Fibroblast of villous mesenchyme (primary cell): ENCODE measurements at regions not wholly inside any gene's neighbourhood (a gene's known extent, or its start where the extent isn't known, plus 50 kb on each side); places are given as distances from the start of the nearest gene placed in this dataset.

ENCODE experiments used
- DNase-seq: peaks from one replicate; pipeline ENCODE4 v3.0.0-alpha.2; 2010; ENCODE audit warnings: low read depth
- H3K4me3 ChIP-seq: 2 replicates; pipeline ENCODE4 v1.5.1; 2011; ENCODE audit warnings: low read depth, mild to moderate bottlenecking, low read length
- TF ChIP-seq, protein P1 (sequence below): IDR thresholded peaks from 2 replicates; pipeline ENCODE4 v1.5.1; 2012; ENCODE audit warnings: low read depth, mild to moderate bottlenecking, low read length; ENCODE audit not compliant: insufficient read depth

- TF ChIP-seq, protein P1, sequence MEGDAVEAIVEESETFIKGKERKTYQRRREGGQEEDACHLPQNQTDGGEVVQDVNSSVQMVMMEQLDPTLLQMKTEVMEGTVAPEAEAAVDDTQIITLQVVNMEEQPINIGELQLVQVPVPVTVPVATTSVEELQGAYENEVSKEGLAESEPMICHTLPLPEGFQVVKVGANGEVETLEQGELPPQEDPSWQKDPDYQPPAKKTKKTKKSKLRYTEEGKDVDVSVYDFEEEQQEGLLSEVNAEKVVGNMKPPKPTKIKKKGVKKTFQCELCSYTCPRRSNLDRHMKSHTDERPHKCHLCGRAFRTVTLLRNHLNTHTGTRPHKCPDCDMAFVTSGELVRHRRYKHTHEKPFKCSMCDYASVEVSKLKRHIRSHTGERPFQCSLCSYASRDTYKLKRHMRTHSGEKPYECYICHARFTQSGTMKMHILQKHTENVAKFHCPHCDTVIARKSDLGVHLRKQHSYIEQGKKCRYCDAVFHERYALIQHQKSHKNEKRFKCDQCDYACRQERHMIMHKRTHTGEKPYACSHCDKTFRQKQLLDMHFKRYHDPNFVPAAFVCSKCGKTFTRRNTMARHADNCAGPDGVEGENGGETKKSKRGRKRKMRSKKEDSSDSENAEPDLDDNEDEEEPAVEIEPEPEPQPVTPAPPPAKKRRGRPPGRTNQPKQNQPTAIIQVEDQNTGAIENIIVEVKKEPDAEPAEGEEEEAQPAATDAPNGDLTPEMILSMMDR: no peak
- H3K4me3 ChIP-seq: no peak overlapping the region
- DNase-seq: no peak
Observed at GRCh38 chr20:12464036-12464435, 544.7 kb upstream of the SPTLC3 start.

DNA sequence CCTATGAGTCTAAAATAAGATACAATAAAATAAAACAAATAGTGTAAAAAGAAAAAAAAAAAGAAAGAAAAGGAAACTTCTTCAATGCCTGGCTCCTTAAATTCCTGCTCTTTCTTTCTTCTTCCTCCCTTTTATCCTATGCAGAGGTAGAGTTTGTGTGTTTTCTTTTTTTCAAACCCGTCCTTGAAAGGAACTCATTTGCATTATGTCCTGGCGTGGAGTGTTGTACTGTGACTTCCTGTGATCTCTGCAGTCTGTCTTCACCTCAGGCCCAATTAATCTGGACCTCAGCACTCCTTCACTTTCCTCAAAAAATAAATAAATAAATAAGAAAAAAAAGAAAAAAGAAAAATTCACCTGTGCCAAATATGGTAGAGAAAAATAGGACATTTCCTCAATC lies 541.9 kb upstream of the SPTLC3 start:
- TF ChIP-seq, protein P1: no peak
- DNase-seq: no peak
- no peak overlapping the region for H3K4me3 ChIP-seq

DNA sequence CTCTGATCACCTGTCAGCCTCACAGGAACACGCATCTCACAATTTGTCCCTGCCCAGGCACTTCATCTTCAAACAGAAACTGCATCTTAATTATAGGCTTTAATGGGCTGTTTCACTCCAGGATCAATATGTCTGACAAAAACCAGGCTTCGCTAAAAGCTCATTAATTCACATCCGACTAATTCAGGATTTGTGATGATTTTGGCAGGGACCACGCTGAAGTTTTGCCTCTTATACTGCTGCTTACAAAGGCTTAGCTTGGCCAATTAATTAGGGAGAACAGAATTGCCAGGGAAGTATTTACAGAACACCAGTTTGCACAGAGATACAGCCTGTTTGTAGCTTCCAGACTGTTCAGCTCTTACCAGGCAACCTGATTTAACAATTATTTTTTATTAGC lies 541.0 kb upstream of the SPTLC3 start:
- H3K4me3 ChIP-seq: no peak overlapping the region
- no peak for DNase-seq
- TF ChIP-seq, protein P1: no peak

DNA sequence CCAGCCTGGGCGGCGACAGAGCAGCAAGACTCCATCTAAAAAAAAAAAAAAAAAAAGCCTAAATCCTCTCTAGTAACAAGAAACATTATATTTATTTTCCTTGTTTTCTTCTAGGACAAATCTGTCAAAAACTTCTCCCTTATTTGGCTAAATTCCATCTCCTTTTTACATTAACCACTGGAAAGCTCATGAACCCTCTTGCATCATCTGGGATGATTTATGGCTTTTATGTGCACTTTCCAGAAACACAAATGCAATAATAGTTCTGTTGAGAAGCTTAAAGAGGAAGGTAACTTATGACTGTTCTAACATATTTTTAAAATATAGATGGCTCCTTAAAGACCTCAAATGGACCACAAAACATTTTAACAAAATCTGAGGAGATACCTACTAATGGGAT lies 526.1 kb upstream of the SPTLC3 start:
- no peak overlapping the region for H3K4me3 ChIP-seq
- TF ChIP-seq, protein P1: no peak
- peak; percentile 65 for DNase-seq

DNA sequence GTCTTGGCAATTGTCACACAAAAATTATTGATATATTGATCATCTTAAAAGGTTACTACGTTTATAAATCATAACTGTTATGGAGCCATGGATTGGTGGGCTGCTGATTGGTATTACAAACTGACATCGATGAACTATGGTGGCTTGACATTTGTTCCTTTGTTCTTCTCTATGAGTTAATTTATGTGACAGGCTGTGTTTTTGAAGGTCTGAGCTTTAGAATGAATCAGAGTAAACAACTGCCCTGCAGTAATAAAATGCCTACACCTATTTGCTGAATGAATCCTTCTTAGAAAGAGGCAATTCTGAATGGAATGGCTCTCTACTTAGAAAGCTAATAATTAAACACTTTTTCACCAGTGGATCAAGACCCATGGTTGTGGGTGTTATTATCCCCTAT lies 506.3 kb upstream of the SPTLC3 start:
- no peak for DNase-seq
- no peak overlapping the region for H3K4me3 ChIP-seq
- TF ChIP-seq, protein P1: no peak

DNA sequence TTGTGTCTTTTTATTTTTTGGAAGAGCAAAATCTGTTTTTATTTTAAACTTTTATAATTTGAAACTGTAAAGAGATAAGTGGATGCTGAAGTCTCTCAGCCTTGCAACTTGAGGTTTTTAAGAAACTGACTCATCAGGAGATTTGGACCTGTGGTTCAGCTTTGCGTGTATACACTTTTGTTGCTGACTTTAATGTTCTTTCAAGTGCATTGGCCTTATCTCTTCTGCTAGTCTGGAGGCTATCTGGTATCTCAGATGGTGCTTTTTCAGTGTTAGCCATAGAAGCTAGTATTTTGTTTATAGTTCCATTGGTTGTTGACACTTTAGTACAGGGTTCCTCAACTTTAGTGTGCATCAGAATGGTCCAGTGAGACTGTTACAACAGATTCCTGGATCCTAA lies 504.0 kb upstream of the SPTLC3 start:
- H3K4me3 ChIP-seq: no peak overlapping the region
- TF ChIP-seq, protein P1: no peak

DNA sequence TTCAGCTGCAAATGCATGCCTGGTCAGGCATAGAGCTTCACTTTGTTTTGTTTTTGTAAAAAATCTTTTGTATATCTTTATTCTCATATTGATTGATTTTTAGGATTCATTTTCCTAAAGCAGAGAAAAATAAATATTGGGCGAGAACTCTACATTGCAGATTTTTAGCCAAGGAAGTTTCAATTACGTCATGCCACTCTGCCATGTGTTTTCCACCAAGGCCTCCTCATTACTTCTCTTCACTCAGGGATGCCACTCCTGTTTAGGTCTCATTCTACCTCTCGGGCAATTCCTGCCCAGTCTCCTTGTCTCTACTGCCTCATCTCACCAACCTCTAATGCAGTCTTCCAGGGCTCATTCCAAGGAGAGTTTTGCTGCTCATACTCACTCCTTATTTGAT lies 497.3 kb upstream of the SPTLC3 start:
- DNase-seq: no peak
- TF ChIP-seq, protein P1: no peak
- no peak overlapping the region for H3K4me3 ChIP-seq

More for the DNA sequence above, 504.0 kb upstream of the SPTLC3 start:
- peak; percentile 26 for DNase-seq
